SK-N-SH (cell line): ENCODE measurements at regions not wholly inside any gene's neighbourhood (a gene's known extent, or its start where the extent isn't known, plus 50 kb on each side); places are given as distances from the start of the nearest gene placed in this dataset.

ENCODE experiments used
- CTCF ChIP-seq: fragments of 200-600 bp; sonication (generic); IDR thresholded peaks from 2 replicates; pipeline ENCODE4 v1.6.1; 2017; ENCODE audit warnings: antibody characterized with exemption, mild to moderate bottlenecking, moderate library complexity
- EP300 ChIP-seq, 2 experiments: IDR thresholded peaks; 2 replicates each; pipeline versions ENCODE4 v1.4.0 to v1.6.1; 2012; ENCODE audit warnings: borderline replicate concordance in 1 of 2, low read depth in 1 of 2, low read length in 1 of 2
- TF ChIP-seq, protein P1 (sequence below): fragments of 150-350 bp; IDR thresholded peaks from 2 replicates; pipeline ENCODE4 v1.6.1; 2017; ENCODE audit warnings: antibody characterized with exemption, low read length, low read depth, borderline replicate concordance

GRCh38 chr5:4081466-4081865, 485.8 kb downstream of the IRX1 start:
- TF ChIP-seq, protein P1, sequence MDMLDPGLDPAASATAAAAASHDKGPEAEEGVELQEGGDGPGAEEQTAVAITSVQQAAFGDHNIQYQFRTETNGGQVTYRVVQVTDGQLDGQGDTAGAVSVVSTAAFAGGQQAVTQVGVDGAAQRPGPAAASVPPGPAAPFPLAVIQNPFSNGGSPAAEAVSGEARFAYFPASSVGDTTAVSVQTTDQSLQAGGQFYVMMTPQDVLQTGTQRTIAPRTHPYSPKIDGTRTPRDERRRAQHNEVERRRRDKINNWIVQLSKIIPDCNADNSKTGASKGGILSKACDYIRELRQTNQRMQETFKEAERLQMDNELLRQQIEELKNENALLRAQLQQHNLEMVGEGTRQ = no peak
- TF ChIP-seq EP300 (IDR thresholded peaks at IDR 0.05; ENCODE audit: borderline replicate concordance in 1 of 2, low read depth in 1 of 2, low read length in 1 of 2) (no peak), CTCF (no peak)
